ENCODE measurements at regions not wholly inside any gene's neighbourhood (a gene's known extent, or its start where the extent isn't known, plus 50 kb on each side); places are given as distances from the start of the nearest gene placed in this dataset.
"Not testable (repeated sequence)": the region's sequence is repeated elsewhere in the genome, so short reads cannot be mapped to it uniquely, and the experiment has no call there.

GRCh38 chr5:1983401-1983800 lies 100.7 kb upstream of the IRX4 start:
- no peak for DNase-seq (ENCODE audit: low read depth)

GRCh38 chr5:1982561-1982960 lies 99.8 kb upstream of the IRX4 start:
- not testable (repeated sequence) for DNase-seq (ENCODE audit: low read depth)

- DNase-seq (ENCODE audit: low read depth): no peak
Measured at GRCh38 chr5:1975898-1976765, 93.4 kb upstream of the IRX4 start.

GRCh38 chr5:1975406-1975715 lies 92.6 kb upstream of the IRX4 start:
- no peak for DNase-seq (ENCODE audit: low read depth)

DNA sequence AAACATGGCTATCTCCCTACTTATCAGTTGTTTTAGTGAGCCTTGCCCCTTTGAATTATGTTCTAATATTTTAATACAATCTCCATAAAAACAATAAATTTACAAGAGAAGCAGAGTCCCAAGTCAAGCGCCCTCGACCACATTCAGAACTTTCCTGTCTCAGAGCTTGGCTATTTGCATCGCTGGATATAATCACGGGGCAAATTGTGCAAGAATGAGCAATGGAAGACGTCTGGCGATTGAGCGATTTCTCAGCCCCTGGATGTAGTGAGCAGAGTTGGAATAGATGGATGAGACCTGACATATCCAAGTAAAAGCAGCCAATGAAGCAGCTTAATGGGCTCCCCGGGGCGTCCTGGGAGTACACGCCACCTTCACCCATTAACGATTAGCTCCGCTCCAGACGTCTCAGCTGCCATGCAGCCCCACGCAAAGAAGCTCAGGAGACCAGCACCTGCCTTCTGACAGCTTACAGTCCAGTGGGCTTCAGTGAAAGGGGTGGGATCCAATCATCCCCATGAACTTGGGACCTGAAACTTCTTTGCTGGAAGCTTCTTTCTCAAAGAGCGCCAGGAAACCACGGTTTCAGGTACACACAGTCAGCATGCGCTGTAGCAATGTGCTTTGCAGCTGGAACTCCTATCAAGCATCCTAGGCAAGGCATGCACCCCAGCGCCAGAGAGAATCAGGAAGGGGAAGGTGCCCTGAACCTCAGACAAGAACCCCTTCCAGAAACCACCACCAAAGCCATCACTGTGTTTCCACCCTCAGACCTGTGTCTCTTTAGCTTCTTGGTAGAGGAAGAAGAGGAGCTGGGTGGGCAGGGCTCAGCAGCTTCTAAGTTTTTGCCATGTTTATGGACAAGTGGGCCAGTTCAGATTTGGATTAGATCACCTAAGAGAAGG lies 92.0 kb upstream of the IRX4 start:
- DNase-seq (ENCODE audit: low read depth): no peak

GRCh38 chr5:1974081-1974480 lies 91.4 kb upstream of the IRX4 start:
- DNase-seq (ENCODE audit: low read depth): no peak

- DNase-seq (ENCODE audit: low read depth): no peak
Measured at GRCh38 chr5:1973391-1974013, 90.8 kb upstream of the IRX4 start.

- DNase-seq (ENCODE audit: low read depth): no peak
Measured at GRCh38 chr5:1971944-1972343, 89.2 kb upstream of the IRX4 start.

DNA sequence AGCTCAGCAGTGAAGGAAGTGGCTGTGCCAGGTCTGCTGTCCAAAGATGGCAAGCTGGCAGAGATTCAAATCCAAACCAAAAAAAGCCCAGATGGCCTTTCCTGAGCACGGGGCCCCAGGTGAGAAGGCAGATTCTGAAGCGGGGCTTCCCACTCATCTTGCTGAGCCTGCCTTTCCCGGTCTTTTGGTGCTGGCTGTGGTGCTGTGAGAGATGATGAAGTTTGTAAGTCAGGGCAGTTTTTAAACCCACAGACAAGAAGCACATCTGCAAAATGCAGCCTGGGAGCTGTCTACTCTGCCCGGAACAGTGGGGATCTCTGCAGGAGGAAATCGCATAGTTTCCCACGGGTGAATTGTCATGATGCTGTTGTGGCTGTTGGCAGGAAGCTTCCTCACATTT lies 85.0 kb upstream of the IRX4 start:
- no peak for DNase-seq (ENCODE audit: low read depth)

DNA sequence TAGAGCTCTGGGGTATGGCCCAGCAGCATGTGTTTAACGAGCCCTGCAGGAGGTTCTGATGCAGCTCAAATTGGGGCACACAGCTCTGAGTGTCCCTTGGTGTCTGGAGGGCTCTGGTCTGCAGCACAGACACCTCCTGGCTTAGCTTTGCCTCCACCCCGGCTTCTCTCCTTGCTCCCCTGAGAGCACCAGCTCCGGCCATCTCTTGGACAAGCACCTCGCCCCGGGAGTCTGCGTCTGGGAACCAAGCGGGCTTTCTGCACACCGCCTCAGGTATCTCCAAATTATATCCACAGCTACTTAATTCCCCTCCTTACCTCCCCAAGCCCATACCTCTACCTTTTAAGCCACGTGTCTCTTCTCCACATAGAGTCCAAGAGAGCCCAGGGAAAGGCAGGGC lies 83.7 kb upstream of the IRX4 start:
- DNase-seq (ENCODE audit: low read depth): no peak

DNA sequence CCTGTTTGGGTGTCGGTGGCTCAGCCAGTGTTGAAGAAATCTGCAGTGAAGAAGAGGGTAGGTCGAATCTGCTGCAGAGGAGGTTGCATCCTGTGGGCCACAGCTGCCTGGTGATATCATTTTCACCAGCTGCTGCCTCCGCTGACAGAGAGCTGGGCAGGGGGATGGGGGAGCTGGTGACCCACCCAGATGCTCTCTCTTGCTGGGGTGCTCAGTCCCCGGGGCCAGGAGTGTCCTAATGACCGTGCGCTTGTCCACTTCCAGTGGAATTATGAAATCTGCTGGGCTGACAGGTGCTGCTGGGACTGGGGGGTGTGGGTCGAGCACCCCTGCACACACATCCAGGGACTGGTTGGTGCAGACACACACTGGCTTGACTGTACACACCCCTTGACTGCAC lies 83.2 kb upstream of the IRX4 start:
- no peak for DNase-seq (ENCODE audit: low read depth)

GRCh38 chr5:1963941-1964451 lies 81.3 kb upstream of the IRX4 start:
- DNase-seq (ENCODE audit: low read depth): no peak

- no peak for DNase-seq (ENCODE audit: low read depth)
Measured at GRCh38 chr5:1963358-1963757, 80.6 kb upstream of the IRX4 start.

GRCh38 chr5:1962619-1963355 lies 80.1 kb upstream of the IRX4 start:
- no peak for DNase-seq (ENCODE audit: low read depth)

DNA sequence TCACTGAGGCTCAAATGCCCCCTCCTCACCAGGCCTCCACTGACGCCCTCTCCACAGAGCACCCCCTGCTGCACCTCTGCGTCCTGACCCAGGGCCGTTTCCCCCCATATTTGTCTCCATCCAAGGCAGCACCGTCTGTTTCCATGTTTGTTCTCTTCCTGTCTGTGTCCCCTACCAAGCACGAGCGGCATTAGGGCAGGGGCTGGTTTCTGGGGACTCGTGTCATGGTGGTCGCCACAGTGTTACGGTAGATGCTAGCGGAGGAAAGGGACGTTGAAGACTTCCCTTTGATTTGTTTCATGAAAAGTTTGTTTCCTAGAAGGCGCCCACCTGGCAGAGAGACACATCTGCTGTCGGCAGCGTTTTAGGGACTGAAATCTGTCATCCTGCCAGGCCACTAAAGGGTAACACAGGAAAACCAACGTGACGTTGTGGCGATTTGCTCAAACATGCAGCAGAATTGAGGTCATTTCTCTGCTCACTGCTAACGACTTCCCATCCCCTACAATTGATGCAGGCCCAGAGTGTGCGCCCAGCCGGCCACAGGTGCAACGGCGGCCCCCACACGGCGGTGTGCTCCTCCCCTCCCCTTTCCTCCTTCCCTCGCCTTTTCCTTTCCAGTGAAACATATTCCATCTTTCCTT lies 79.3 kb upstream of the IRX4 start:
- DNase-seq (ENCODE audit: low read depth): no peak

GRCh38 chr5:1961304-1961946 lies 78.7 kb upstream of the IRX4 start:
- no peak for DNase-seq (ENCODE audit: low read depth)

DNA sequence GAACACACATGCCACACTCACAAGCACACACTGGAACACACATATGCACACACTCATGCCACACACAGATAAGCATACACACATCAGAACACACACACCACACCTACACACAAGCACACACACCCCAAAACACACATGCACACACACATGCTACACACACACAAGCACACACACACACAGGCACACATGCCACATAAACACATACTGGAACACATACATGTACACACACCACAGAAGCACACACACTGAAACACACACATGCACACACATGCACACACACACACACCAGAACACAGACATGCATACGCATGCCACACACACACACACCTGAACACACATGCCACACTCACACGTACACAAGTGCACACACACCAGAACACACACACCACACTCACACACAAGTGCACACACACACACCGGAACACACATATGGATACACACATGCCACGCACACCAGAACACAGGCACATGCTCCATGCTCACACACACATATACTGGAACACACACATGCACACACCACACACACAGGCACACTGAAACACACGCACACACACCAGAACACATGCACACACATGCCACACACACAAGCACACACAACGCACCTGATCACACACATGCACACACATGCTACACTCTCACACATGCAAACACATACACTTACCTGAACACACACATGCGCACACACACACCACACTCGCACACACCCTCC lies 78.0 kb upstream of the IRX4 start:
- DNase-seq (ENCODE audit: low read depth): no peak

DNA sequence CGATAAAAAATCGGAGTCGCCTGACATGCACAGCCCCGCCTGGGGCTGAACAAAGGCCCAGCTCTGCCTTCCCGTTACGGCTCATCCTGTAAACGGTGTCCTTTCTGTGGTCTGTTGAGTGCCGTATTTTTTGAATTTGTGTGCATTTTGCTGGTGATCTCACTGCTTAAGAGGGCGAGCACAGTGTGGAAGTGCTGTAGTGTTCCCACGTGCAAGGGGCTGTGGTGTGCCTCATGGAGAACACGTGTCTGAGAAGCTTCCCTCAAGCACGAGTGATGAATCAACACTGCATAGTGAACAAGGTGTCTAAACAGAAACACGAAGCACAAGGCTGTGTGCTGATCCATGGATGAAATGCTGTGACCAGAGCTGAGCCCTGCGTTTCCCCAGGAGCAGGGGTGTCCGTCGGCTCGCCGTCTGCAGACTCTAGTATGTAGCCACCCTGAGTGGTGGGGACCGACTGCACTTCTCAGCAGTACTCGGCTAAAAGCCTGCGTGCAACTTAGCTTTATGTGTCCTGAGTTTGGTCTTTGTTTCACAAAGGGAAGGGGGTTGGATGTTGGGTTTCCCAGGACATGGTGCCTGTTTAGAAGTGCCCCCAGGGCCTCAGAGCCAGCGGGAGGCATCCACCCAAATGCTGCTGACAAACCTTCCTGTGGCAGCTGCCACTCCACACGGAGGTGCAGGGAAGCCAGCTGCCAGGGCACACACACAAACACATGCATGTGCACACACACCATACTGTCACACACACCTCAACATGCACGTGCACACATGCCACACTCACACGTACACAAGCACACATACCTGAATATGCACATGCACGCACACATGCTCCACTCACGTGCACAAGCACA lies 77.2 kb upstream of the IRX4 start:
- DNase-seq (ENCODE audit: low read depth): no peak

- no peak for DNase-seq (ENCODE audit: low read depth)
Measured at GRCh38 chr5:1959231-1959630, 76.5 kb upstream of the IRX4 start.

Measured in fibroblast of the conjunctiva (primary cell).